Mesothelial cell of epicardium (in vitro differentiated cells): ENCODE measurements at regions not wholly inside any gene's neighbourhood (a gene's known extent, or its start where the extent isn't known, plus 50 kb on each side); places are given as distances from the start of the nearest gene placed in this dataset.

Source experiments
- DNase-seq, 2 experiments: peaks; one replicate each; pipeline ENCODE4 v3.0.0; 2021; ENCODE audit warnings: low spot score in 2 of 2; ENCODE audit not compliant: unreplicated experiment in 2 of 2
- H3K27ac Mint-ChIP-seq: 2 replicates; pipeline ENCODE4 v1.8.0; 2021; ENCODE audit warnings: mixed read lengths
- H3K27me3 Mint-ChIP-seq: 2 replicates; pipeline ENCODE4 v1.8.0; 2021; ENCODE audit warnings: low read depth, mixed read lengths
- H3K36me3 Mint-ChIP-seq: 2 replicates; pipeline ENCODE4 v1.8.0; 2021; ENCODE audit warnings: mixed read lengths
- H3K4me1 Mint-ChIP-seq: 2 replicates; pipeline ENCODE4 v1.8.0; 2021; ENCODE audit warnings: mixed read lengths
- H3K4me3 Mint-ChIP-seq: 2 replicates; pipeline ENCODE4 v1.8.0; 2021; ENCODE audit warnings: mild to moderate bottlenecking, moderate library complexity, mixed read lengths
- H3K9me3 Mint-ChIP-seq: 2 replicates; pipeline ENCODE4 v1.8.0; 2021; ENCODE audit warnings: mixed read lengths
- CTCF ChIP-seq: fragments of 200-600 bp; sonication (generic); IDR thresholded peaks from one replicate; pipeline ENCODE4 v1.5.0; 2021; ENCODE audit warnings: antibody characterized with exemption; ENCODE audit not compliant: unreplicated experiment

GRCh38 chr5:72030237-72030636, 77.0 kb upstream of the MAP1B start:
- Mint-ChIP-seq H3K27me3 (no peaks in the 10 kb centered on the region), H3K9me3 (peaks cover 22% of the 10 kb centered on the region), H3K4me1 (no peaks in the 10 kb centered on the region), H3K4me3 (no peak overlapping the region), H3K36me3 (no peaks in the 10 kb centered on the region), H3K27ac (no peak overlapping the region)
- no peak for DNase-seq
- no peak for TF ChIP-seq CTCF

- Mint-ChIP-seq H3K4me3 (no peak overlapping the region), H3K36me3 (no peaks in the 10 kb centered on the region), H3K27me3 (no peaks in the 10 kb centered on the region), H3K4me1 (peaks cover 9% of the 10 kb centered on the region), H3K9me3 (peaks cover 10% of the 10 kb centered on the region), H3K27ac (no peak overlapping the region)
- DNase-seq = no peak
- TF ChIP-seq CTCF = no peak
Measured at GRCh38 chr5:72032788-72033187, 74.5 kb upstream of the MAP1B start.

- no peak for TF ChIP-seq CTCF
- Mint-ChIP-seq H3K27ac (no peak overlapping the region), H3K36me3 (no peaks in the 10 kb centered on the region), H3K27me3 (no peaks in the 10 kb centered on the region), H3K4me3 (no peak overlapping the region), H3K4me1 (peaks cover 9% of the 10 kb centered on the region), H3K9me3 (no peaks in the 10 kb centered on the region)
- DNase-seq = no peak
Measured at GRCh38 chr5:72034770-72035169, 72.5 kb upstream of the MAP1B start.

GRCh38 chr5:72035831-72036230, 71.4 kb upstream of the MAP1B start:
- peaks cover 9% of the 10 kb centered on the region for H3K4me1 Mint-ChIP-seq
- H3K27ac Mint-ChIP-seq = no peak overlapping the region
- no peak for TF ChIP-seq CTCF

GRCh38 chr5:72036951-72037350, 70.3 kb upstream of the MAP1B start:
- H3K27ac Mint-ChIP-seq = peak overlapping the region; percentile 1
- TF ChIP-seq CTCF = no peak
- no peaks in the 10 kb centered on the region for H3K27me3 Mint-ChIP-seq
- H3K4me1 Mint-ChIP-seq = peaks cover 9% of the 10 kb centered on the region
- no peak for DNase-seq
- no peaks in the 10 kb centered on the region for H3K9me3 Mint-ChIP-seq
- no peaks in the 10 kb centered on the region for H3K36me3 Mint-ChIP-seq
- H3K4me3 Mint-ChIP-seq = no peak overlapping the region

More at GRCh38 chr5:72035831-72036230, 71.4 kb upstream of the MAP1B start:
- no peaks in the 10 kb centered on the region for H3K9me3 Mint-ChIP-seq
- H3K36me3 Mint-ChIP-seq = no peaks in the 10 kb centered on the region
- no peak for DNase-seq
- H3K27me3 Mint-ChIP-seq = no peaks in the 10 kb centered on the region
- H3K4me3 Mint-ChIP-seq = no peak overlapping the region

- TF ChIP-seq CTCF = no peak
- Mint-ChIP-seq H3K27me3 (no peaks in the 10 kb centered on the region), H3K4me1 (peaks cover 9% of the 10 kb centered on the region), H3K36me3 (no peaks in the 10 kb centered on the region), H3K9me3 (no peaks in the 10 kb centered on the region), H3K27ac (no peak overlapping the region), H3K4me3 (no peak overlapping the region)
- no peak for DNase-seq
Measured at GRCh38 chr5:72040513-72040912, 66.8 kb upstream of the MAP1B start.
